HG02885 (cell line): ENCODE measurements at regions not wholly inside any gene's neighbourhood (a gene's known extent, or its start where the extent isn't known, plus 50 kb on each side); places are given as distances from the start of the nearest gene placed in this dataset.

Experiments used
- ATAC-seq: cut with Tn5 transposase; IDR thresholded peaks from one replicate; pipeline ENCODE4 v1.9.1; 2021; ENCODE audit warnings: mild to moderate bottlenecking; ENCODE audit not compliant: unreplicated experiment, poor library complexity

- ATAC-seq, result no peak
Measured at GRCh38 chr11:92380882-92381281, 156.3 kb downstream of the FAT3 start.

- no peak for ATAC-seq
Measured at GRCh38 chr11:92382311-92382710, 157.7 kb downstream of the FAT3 start.

DNA sequence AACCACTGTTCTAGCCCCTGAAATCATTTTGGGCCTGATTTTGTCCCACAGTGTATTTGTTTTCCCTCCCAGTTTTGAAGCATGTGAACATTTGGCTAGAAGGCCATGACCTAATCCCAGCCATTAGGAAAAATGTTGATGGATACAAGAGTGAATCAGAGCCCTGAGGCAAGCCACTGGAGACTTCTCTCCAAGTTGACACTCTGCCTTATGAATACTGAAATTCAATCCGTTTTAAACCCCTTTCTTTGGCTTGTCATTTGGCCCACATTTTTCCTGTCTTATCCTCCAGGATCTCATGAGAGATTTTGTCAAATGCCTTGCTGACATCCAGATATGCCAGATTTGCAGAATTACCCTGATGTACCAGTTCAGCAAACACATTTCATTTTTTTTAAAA lies 158.8 kb downstream of the FAT3 start:
- ATAC-seq, result no peak

DNA sequence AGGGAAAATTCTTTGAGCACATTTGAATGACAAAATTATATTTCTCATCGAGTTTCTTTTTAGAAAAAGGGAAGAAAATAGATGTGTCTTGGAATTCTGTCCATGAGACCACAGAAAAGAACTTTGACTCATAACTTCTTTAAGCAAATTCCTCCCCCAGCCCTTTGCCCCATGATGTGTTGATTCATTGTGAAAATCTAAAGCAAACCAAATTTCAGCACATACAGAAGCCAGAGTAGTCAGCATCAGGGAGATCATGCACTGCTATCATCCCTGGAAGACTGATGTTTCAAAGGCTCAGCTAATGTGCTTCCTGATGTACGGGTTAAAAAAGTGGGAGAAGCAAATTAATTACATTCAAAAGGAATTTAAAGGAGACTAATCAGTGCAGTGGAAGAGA lies 159.7 kb downstream of the FAT3 start:
- ATAC-seq, result no peak

GRCh38 chr11:92384802-92385201 lies 160.2 kb downstream of the FAT3 start:
- ATAC-seq, result no peak

DNA sequence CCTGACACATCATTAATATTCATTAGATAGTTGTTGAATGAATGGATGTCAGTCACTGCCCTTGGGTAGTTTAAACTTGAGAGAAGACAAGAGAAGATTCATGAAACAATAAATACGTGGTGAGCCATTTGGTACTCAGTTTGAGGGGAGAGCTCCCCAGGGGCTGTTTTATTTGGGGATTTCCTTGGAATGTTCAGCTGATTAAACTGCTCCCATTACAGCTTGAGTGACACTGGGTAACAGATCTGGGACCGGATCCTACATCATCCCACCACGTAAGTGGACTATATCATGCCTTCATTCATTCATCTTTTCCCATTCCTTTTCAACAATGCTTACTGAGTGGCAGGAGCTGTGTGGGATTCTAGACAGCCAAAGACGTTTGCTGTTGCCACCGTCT lies 162.0 kb downstream of the FAT3 start:
- no peak for ATAC-seq

- no peak for ATAC-seq
Measured at GRCh38 chr11:92387859-92388258, 163.2 kb downstream of the FAT3 start.

DNA sequence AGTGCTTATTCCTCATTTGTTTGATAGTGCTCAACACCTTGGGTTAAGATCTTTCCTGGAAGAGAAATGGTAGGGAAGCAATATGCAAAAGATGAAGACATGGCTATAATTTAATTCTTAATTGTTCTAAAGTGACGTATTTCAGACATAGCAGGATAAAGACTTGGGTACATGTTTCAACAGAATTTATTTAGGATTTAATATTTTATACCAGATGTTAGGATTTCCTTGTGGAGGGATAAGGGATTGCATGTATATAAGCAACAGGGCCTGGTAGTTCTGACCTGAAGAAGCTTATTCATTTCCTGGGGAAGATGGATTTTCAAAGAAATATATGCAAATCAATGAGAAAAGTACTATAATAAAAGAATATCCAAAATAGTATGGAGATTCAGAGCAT lies 163.8 kb downstream of the FAT3 start:
- ATAC-seq, result no peak

GRCh38 chr11:92390783-92391182 lies 166.2 kb downstream of the FAT3 start:
- no peak for ATAC-seq

GRCh38 chr11:92391364-92391763 lies 166.7 kb downstream of the FAT3 start:
- no peak for ATAC-seq

GRCh38 chr11:92391808-92392207 lies 167.2 kb downstream of the FAT3 start:
- ATAC-seq, result no peak

- ATAC-seq, result no peak
Measured at GRCh38 chr11:92393218-92393617, 168.6 kb downstream of the FAT3 start.

- no peak for ATAC-seq
Measured at GRCh38 chr11:92396133-92396532, 171.5 kb downstream of the FAT3 start.

GRCh38 chr11:92397221-92397755 lies 172.7 kb downstream of the FAT3 start:
- ATAC-seq, result no peak

DNA sequence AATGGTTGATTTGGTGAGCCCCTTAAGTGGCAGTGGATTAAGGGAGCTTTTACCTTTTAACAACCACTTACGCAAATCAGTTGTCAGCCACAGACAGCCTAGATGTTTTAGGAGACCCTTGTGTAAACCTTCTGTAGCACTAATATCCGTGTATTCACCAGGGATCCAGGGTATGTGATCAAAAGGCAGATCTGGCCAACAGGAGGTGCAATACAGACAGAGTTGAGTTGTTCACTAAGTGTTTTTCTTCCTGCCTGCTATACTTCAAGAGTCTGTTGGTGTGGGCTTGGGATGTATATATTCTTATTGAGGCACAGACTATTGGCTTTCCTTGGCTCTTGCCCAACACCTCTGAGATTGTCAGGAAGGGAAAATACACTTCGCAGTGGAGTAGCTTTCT lies 175.1 kb downstream of the FAT3 start:
- ATAC-seq, result no peak

DNA sequence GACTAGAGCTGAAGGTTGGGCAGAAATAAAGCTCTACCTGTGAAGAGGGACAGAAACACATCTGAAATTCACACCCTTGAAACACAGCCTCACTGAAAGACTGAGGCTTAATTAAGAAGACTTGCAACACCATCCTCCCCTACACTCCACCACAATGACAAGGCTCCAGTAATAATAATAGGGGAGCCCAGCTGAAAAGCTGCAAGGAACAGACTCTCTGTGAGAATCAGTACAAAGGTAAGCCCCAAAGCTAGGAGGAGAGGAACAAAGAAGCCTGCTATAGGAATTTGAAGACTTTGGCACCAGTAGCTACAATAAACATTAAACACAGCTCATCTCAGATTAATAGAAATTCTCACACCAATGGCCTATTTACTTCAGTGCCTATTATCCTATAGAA lies 176.9 kb downstream of the FAT3 start:
- ATAC-seq, result no peak

- ATAC-seq, result no peak
Measured at GRCh38 chr11:92406472-92406871, 181.9 kb downstream of the FAT3 start.

DNA sequence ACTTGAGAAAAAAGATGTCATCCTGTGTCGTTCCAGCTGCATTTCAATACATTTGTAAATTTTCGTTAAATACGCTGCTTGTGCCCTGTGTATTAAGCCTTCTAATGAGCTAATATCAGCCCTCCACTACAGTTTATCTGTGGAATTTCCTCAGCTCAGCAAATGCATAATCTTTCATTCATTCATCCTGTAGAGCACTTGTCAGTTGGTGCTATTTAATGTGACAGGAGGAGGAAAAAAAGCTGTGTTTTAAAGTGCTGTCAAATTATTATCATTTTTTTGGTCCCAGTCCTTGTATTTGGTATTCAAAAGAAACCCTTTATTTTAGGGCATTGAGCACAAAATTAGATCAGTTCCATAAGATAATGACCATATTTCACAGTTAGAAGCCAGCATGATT lies 184.7 kb downstream of the FAT3 start:
- ATAC-seq, result no peak

DNA sequence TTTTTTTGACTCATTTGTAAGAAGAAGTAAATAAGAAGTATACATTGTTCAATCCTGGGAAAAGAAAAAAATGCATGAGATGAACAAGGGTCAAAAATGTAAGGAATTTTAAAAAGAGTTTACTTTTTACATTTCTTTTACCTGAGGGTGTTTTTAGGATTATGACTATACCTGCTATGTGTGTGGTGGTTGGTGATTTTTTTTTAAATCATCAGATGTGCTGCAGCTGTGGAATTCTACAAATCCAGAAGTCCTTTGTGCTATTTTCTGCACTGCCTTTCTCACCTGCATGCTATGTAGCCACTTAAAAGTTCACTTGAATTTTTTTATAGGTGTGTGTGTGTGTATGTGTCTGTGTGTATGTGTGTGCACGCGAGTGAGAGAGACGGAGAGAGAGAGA lies 185.3 kb downstream of the FAT3 start:
- no peak for ATAC-seq

DNA sequence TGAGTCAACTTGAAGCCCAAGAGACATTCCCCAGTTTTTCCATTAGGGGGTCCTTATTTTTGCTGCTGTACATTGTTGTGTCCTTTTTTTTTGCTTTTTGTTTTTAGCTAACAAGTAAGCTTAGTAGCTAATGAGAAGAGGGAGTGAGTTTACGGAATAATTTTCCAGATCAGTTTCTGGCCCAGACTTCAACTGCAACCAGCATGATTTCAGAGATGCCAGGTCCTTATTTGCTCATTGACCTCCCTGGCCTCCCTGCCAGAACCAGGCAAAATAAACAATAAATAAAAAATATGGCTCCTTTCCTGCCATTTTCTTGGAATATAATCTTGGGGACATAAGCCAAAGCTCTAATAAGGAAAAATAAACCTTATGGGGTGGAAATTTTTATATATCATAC lies 185.9 kb downstream of the FAT3 start:
- no peak for ATAC-seq

DNA sequence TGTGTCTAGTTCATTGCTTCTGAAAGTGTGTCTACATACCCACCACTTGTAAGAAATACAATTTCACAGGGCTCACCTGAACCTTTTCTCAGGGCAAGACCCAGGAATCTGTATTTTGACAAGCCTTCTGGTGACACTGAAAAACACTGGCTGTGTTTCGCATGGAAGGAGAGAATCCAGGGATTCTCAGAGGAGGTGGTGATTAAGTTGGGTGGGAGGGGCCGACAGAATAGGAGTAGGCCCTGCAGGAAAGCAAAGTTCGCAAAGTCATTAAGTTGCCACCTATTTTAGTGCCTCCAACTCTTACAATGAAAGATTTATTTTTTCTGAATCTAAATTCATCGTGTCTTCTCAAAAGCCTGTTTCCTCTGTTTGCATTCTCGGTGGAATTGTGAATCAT lies 186.8 kb downstream of the FAT3 start:
- ATAC-seq, result no peak

GRCh38 chr11:92413757-92414513 lies 189.3 kb downstream of the FAT3 start:
- ATAC-seq, result peak; percentile 92
